Central memory CD8-positive, alpha-beta T cell (primary cell): ENCODE measurements at regions not wholly inside any gene's neighbourhood (a gene's known extent, or its start where the extent isn't known, plus 50 kb on each side); places are given as distances from the start of the nearest gene placed in this dataset.

Experiments used
- ATAC-seq: fragments of 150-1000 bp; cut with Tn5 transposase; replicated peaks from 2 replicates; pipeline ENCODE4 v1.10.0; 2022; ENCODE audit warnings: mild to moderate bottlenecking, moderate FRiP score, moderate number of reproducible peaks; ENCODE audit not compliant: poor library complexity, severe bottlenecking; ENCODE audit errors: extremely low read depth
- DNase-seq, 2 donors: peaks; one replicate each; pipeline ENCODE4 v3.0.0; 2021; ENCODE audit warnings: low spot score in 2 of 2
- H3K27ac Mint-ChIP-seq: one replicate; pipeline ENCODE4 v1.8.0; 2022; ENCODE audit warnings: low read depth, mild to moderate bottlenecking, moderate library complexity, mixed read lengths
- H3K27me3 Mint-ChIP-seq: one replicate; pipeline ENCODE4 v1.8.0; 2022; ENCODE audit warnings: mixed read lengths
- H3K36me3 Mint-ChIP-seq: one replicate; pipeline ENCODE4 v1.8.0; 2022; ENCODE audit warnings: mild to moderate bottlenecking, moderate library complexity, mixed read lengths; ENCODE audit not compliant: insufficient read depth
- H3K4me1 Mint-ChIP-seq: one replicate; pipeline ENCODE4 v1.8.0; 2022; ENCODE audit warnings: mixed read lengths
- H3K4me3 Mint-ChIP-seq: one replicate; pipeline ENCODE4 v1.8.0; 2022; ENCODE audit warnings: mild to moderate bottlenecking, moderate library complexity, mixed read lengths
- H3K9me3 Mint-ChIP-seq: one replicate; pipeline ENCODE4 v1.8.0; 2022; ENCODE audit warnings: mixed read lengths

DNA sequence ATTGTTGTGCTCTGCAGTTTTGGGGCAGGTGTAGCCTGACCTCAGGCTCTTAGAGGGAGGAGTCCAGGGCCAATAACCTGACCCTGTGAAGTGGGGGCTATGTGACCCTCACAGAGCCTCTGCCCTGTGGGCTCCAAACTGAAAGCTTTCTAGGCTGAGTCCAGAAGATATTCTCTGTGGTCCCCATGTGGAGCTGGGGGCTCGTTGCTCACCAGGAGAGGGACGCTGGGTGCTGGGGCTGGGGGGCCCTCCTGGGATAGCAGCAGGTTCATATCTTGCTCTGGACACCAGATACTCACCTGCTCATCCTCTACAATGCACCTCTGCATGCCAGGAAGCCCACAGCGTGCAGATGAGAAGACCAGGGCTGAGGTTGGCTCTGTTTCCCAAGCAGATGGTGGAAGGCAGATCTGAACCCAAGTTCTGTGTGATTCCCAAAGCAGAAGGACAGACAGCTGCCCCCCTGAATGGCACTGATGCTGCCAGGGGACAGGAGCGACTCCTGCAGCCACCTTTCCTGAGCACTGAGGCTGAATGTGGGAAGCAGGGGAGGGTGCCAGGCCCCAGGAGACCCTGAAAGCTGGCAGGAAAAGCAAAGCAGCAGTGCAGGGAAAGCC, 1022.0 kb downstream of the TBC1D22A start:
- peaks cover under 1% of the 10 kb centered on the region for H3K4me1 Mint-ChIP-seq
- ATAC-seq (no peak), DNase-seq (peak in 1 of 2 donors; percentile 8)
- no peak overlapping the region for H3K27ac Mint-ChIP-seq
- no peaks in the 10 kb centered on the region for H3K9me3 Mint-ChIP-seq
- H3K27me3 Mint-ChIP-seq, result peaks cover 80% of the 10 kb centered on the region
- no peaks in the 10 kb centered on the region for H3K36me3 Mint-ChIP-seq
- no peak overlapping the region for H3K4me3 Mint-ChIP-seq

DNA sequence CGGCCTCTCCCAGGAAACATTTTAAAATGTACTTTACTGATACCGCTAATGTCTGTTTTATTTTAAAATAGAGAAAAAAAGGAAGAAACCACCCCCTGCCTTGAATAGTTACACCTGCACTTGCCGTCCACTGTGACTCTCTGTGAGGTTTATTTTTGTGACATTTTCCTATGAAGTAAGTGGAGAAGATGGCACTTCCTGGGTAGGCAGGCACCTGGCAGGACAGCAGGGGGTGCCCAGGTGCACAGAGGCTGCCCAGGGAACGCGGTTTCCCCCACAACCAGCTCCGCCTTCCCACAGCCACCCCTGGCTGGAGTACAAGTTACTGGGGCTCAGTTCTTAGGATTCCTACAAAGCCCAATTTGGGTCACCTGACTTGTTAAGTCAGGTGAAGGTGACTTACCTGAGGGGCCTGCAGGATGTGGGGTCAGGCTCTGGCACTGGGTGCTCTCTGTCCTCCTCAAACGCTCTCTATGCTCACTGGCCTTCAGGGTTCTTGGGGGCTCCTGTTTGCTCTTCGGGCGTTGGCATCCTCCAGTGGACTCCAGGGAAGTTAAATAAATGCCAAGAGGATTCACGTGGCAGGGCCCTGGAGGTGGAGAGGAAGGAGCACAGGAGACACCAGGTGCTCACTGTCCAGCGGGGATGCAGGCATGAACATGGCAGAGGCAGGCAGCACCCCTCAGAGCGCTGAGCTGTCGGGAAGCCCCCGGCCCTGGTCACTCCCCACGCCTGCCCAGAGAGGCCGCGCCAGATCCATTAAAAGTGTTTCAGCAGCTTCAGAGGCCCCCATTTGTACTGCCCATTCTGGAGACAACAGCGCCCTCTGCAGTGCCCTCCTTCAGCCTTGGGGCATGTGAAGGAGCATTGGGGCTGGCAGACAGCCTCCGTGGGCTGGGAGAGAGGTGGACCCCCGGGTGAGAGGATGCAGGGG, 1021.2 kb downstream of the TBC1D22A start:
- H3K27me3 Mint-ChIP-seq, result peaks cover 85% of the 10 kb centered on the region
- H3K27ac Mint-ChIP-seq, result no peak overlapping the region
- no peaks in the 10 kb centered on the region for H3K36me3 Mint-ChIP-seq
- no peak for ATAC-seq
- H3K9me3 Mint-ChIP-seq, result no peaks in the 10 kb centered on the region
- H3K4me1 Mint-ChIP-seq, result no peaks in the 10 kb centered on the region
- no peak overlapping the region for H3K4me3 Mint-ChIP-seq
- DNase-seq, result no peak

DNA sequence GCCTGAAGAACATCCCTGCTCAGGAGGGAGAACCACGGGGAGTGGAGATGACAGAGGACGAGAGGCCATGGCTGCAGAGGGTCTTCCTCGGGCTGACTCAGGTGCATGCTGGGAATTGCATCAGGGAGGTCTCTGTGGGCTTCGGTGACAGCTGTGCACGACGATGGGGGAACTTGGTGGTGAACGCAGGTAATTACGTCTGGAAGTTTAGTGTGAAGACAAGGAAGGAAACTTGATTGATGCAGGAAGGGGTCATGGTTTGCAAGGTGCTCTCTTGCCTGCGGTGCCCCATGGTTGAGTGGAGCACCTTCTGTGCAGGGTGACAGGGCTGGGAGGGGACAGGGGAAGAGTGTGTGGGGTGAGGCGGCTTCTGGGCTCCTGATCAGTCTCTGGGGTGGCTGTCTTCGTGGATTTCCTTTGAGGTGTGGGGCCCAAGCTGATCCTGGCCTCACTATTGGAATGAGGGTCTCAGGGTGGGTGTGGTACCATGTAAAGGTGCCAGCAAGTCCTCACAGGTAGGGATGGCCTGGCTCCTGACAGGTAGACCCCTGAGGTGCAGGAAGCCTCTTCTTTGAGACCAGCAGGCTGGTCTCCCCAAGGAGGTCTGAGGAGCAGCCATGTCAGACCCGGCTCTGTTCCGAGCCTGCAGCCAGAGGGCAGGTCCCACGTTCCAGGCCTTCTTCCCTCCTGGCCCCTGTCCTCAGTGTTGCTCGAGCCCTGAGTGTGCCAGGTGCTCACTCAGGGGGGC, 1020.1 kb downstream of the TBC1D22A start:
- H3K27me3 Mint-ChIP-seq, result peaks cover 75% of the 10 kb centered on the region
- no peak for DNase-seq
- H3K27ac Mint-ChIP-seq, result no peak overlapping the region
- no peaks in the 10 kb centered on the region for H3K36me3 Mint-ChIP-seq
- no peak overlapping the region for H3K4me3 Mint-ChIP-seq
- H3K4me1 Mint-ChIP-seq, result no peaks in the 10 kb centered on the region
- ATAC-seq, result no peak
- no peaks in the 10 kb centered on the region for H3K9me3 Mint-ChIP-seq

DNA sequence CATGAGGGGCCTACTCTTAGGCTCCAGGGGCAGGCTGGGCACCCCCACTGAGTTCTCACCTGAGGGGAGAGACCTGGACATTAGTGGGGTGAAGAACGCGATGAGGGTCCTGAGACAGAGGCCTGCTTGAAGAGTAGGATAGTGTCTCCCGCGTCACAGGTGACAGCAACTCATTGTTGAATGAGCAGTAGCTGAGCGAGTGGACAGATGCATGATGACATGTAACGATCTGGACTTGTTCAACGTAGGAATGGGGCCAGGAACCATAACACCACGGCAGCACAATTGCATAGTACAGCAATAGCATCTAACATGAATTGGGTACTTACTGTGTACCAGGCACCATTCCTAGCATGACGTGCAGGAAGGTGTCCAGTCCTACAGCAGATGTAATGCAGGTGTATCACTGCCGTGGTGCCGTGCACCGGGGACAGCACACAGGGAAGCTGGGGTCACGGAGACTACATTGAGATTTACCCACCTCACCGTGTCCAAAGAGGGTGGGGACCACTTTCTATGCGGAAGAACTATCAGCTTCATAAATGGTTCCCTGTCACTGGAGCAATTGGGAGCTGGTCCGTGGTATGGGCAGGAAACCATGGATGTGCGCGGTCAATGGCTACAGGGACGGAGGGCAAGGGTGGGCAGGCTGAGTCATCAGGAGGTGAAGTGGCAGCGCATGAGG, 1019.1 kb downstream of the TBC1D22A start:
- Mint-ChIP-seq H3K9me3 (no peaks in the 10 kb centered on the region), H3K4me1 (no peaks in the 10 kb centered on the region), H3K4me3 (no peak overlapping the region), H3K27me3 (peaks cover 78% of the 10 kb centered on the region), H3K27ac (no peak overlapping the region), H3K36me3 (no peaks in the 10 kb centered on the region)
- ATAC-seq (no peak), DNase-seq (no peak)

DNA sequence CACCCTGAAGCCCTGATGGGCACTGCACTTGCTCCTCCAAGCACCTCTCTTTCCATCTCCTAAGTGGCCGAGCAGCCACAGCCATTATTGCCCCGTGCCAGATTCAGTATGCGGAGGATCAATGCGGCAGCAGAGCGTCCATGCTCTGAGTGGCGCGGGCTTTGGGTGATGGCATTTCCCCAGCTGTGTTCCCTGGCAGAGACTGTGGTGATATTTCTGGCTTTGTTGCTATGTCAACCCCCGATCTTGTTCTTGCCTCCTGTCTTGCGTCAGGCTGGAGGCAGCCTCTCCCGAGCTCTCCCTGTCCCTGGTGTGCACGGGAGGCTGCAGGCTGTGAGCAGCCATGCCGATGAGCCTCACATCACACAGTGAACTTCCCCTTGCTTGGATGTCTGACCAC, 1018.6 kb downstream of the TBC1D22A start:
- Mint-ChIP-seq H3K4me1 (no peaks in the 10 kb centered on the region), H3K9me3 (no peaks in the 10 kb centered on the region), H3K27ac (no peak overlapping the region), H3K4me3 (no peak overlapping the region), H3K27me3 (peaks cover 72% of the 10 kb centered on the region), H3K36me3 (no peaks in the 10 kb centered on the region)
- ATAC-seq (no peak), DNase-seq (no peak)

DNA sequence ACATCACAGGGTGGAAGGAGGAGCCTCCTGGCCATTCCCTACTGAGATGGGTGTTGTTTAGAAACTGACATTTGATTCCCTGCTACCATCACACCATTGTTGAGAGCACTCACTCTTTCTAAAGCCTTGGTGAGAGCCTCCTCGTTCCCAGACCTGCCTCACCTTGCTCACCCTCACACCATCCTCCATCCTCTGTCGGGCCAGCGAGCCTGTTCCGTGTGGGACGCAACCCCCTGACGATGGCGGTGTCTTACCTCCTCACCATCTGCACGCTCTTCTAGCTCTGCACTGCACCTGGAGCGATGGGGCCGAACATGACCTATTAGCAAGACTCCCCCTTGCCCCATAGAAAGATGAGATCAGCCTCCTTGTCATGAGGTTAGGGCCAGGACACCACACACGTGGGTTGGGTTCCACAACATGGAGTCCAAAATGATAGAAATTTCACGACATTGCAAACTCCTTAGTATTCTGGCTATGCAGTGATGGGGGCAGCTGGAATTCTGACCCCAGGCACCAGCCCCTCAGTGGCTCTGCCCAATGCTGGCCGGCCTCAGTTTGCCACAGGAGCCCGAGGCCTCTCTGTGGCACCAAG, 1017.9 kb downstream of the TBC1D22A start:
- no peaks in the 10 kb centered on the region for H3K9me3 Mint-ChIP-seq
- H3K4me3 Mint-ChIP-seq, result no peak overlapping the region
- H3K36me3 Mint-ChIP-seq, result no peaks in the 10 kb centered on the region
- ATAC-seq (no peak), DNase-seq (no peak)
- H3K27me3 Mint-ChIP-seq, result peaks cover 66% of the 10 kb centered on the region
- H3K27ac Mint-ChIP-seq, result no peak overlapping the region
- no peaks in the 10 kb centered on the region for H3K4me1 Mint-ChIP-seq

DNA sequence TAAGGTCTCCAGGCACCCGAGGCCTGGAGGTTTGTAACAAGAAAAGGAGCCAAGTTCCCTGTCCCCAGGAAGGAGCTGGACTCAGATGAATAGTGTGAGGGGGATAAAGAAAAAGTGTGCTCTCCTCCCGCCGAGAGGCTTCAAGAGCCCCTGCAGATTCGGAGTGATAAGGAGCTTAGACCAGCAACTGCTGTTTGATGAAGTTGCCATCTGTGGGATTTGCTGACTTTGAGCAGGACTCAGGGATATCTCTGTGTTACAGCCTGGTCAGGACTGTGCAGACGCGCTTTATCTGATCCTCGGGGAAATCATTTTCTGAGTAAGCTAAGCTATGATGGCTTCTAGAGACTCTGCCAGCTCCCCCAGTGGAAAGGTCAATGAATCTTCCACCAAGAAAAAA, 1017.0 kb downstream of the TBC1D22A start:
- ATAC-seq (no peak), DNase-seq (no peak)
- H3K27ac Mint-ChIP-seq, result no peak overlapping the region
- H3K4me1 Mint-ChIP-seq, result no peaks in the 10 kb centered on the region
- no peaks in the 10 kb centered on the region for H3K9me3 Mint-ChIP-seq
- H3K4me3 Mint-ChIP-seq, result no peak overlapping the region
- H3K27me3 Mint-ChIP-seq, result peaks cover 57% of the 10 kb centered on the region
- no peaks in the 10 kb centered on the region for H3K36me3 Mint-ChIP-seq

DNA sequence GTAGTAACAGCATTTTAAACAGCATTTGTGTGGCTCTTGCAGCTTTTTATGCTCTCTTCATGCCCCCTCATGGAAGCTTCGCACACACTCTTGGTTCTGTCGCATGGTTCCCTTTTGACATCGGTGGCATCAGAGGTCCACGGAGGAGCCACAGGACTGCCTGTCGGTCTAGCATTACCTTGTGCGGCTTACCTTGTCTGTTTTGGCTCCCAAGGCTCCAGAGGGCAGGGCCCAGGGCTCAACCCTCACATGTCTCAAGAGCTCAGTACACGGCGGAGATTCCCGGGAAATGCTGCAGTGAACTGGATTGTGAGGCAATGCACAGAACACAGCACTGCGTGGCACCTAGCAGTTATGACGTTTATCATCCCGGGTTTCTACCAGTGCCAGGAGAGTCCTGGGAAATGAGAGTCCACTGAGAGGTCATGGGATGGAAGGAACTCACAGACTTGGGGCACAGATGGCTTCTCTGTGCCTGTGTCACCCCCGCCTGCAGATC, 1015.8 kb downstream of the TBC1D22A start:
- Mint-ChIP-seq H3K27ac (no peak overlapping the region), H3K27me3 (peaks cover 44% of the 10 kb centered on the region), H3K4me3 (no peak overlapping the region), H3K9me3 (no peaks in the 10 kb centered on the region), H3K36me3 (no peaks in the 10 kb centered on the region), H3K4me1 (no peaks in the 10 kb centered on the region)
- DNase-seq (no peak), ATAC-seq (no peak)

DNA sequence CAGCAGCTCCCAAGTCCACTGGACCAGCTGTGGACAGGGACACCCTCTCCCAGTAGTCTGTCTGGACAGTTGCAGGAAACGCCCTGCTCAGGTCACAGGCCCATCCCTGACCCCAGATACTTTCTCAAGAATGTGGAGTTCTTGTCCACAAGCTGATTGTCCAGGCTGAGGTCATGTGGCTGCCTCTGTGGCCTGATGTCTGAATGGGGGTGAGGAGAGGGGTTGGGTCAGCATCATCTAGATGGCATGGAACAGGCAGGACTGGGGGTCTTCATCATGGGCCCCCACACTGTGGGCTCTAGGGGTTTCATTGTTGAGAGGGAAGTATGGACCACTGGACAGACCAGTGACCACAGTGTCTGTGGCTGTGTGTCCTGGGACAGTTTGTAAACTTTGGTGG, 1015.0 kb downstream of the TBC1D22A start:
- H3K27ac Mint-ChIP-seq, result no peak overlapping the region
- peaks cover 41% of the 10 kb centered on the region for H3K27me3 Mint-ChIP-seq
- H3K4me3 Mint-ChIP-seq, result no peak overlapping the region
- ATAC-seq, result no peak
- H3K9me3 Mint-ChIP-seq, result no peaks in the 10 kb centered on the region
- H3K4me1 Mint-ChIP-seq, result no peaks in the 10 kb centered on the region
- no peak for DNase-seq
- no peaks in the 10 kb centered on the region for H3K36me3 Mint-ChIP-seq

DNA sequence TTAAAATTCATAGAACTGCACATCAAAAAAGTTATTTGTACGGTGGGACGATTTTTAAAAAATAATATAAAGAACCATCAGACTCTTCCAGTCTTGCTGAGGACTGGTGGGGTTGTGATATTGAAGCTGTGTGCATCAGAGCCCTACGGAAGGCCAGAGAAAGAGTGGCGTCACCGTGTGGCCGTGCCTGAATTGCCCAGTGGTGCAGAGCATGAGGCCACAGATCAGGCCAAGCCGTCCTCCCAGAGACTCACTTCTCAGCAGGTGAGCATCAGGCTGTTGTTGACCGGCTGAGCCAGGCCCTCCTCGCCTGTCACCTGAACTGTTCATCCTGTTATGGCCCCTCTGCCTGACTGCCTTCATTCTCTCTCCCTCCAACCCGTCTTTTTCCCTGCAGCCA, 1013.9 kb downstream of the TBC1D22A start:
- Mint-ChIP-seq H3K9me3 (no peaks in the 10 kb centered on the region), H3K4me1 (no peaks in the 10 kb centered on the region), H3K4me3 (no peak overlapping the region), H3K27me3 (peaks cover 33% of the 10 kb centered on the region), H3K27ac (no peak overlapping the region), H3K36me3 (no peaks in the 10 kb centered on the region)
- no peak for DNase-seq
- no peak for ATAC-seq

DNA sequence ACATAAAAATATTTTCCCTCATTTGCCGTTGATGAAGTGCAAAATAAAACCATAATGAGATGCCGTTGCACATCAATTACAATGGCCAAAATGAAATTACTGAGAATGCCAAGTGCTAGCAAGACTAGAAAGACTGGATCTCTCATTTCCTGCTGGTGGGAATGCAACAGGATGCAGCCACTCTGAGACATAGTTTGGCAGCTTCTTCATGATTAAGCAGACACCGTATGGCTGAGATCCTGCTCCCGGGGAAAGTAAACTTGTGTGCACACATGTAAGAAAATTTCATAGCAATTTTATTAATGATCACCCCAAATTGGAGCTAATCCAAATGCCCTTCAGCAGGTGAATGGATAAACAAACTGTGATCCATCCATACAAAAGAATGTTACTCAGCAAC, 1013.2 kb downstream of the TBC1D22A start:
- H3K9me3 Mint-ChIP-seq, result no peaks in the 10 kb centered on the region
- H3K36me3 Mint-ChIP-seq, result no peaks in the 10 kb centered on the region
- H3K27me3 Mint-ChIP-seq, result peaks cover 33% of the 10 kb centered on the region
- H3K27ac Mint-ChIP-seq, result no peak overlapping the region
- no peak overlapping the region for H3K4me3 Mint-ChIP-seq
- no peaks in the 10 kb centered on the region for H3K4me1 Mint-ChIP-seq
- ATAC-seq (no peak), DNase-seq (no peak)

DNA sequence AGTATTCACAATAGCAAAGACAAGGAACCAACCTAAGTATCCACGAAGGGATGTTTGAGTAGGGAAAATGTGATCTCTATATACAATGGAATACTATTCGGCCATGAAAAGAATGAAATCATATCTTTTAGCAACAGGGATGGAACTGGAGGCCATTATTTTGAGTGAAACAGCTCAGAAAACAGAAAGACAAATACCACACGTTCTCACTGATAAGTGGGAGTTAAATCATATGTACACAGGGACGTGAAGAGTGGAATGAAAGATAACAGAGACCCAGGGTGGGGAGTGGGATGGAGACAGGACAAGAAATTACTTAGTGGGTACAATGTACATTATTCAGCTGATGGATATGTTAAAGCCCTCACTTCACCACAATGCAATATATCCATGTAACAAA, 1012.7 kb downstream of the TBC1D22A start:
- Mint-ChIP-seq H3K4me1 (no peaks in the 10 kb centered on the region), H3K4me3 (no peak overlapping the region), H3K27ac (no peak overlapping the region), H3K9me3 (no peaks in the 10 kb centered on the region), H3K36me3 (no peaks in the 10 kb centered on the region), H3K27me3 (peaks cover 33% of the 10 kb centered on the region)
- ATAC-seq (no peak), DNase-seq (no peak)
